ENCODE measurements at regions not wholly inside any gene's neighbourhood (a gene's known extent, or its start where the extent isn't known, plus 50 kb on each side); places are given as distances from the start of the nearest gene placed in this dataset.
"Not testable (repeated sequence)": the region's sequence is repeated elsewhere in the genome, so short reads cannot be mapped to it uniquely, and the experiment has no call there.

- DNase-seq (ENCODE audit: low read depth): no peak
- TF ChIP-seq CTCF (IDR thresholded peaks at IDR 0.05; ENCODE audit: control insufficient read depth, extremely low read depth, insufficient read depth): no peak
- no peak overlapping the region for H3K4me3 ChIP-seq (ENCODE audit: low read depth, low read length)
Observed at GRCh38 chr3:15933439-15934139, 135.8 kb upstream of the ANKRD28 start.

GRCh38 chr3:15934389-15935195, 136.8 kb upstream of the ANKRD28 start:
- no peak for TF ChIP-seq CTCF (IDR thresholded peaks at IDR 0.05; ENCODE audit: control insufficient read depth, extremely low read depth, insufficient read depth)
- no peak for DNase-seq (ENCODE audit: low read depth)
- no peak overlapping the region for H3K4me3 ChIP-seq (ENCODE audit: low read depth, low read length)

- H3K4me3 ChIP-seq (ENCODE audit: low read depth, low read length): no peak overlapping the region
- DNase-seq (ENCODE audit: low read depth): no peak
- TF ChIP-seq CTCF (IDR thresholded peaks at IDR 0.05; ENCODE audit: control insufficient read depth, extremely low read depth, insufficient read depth): no peak
Observed at GRCh38 chr3:15936312-15936711, 138.5 kb upstream of the ANKRD28 start.

- no peak for TF ChIP-seq CTCF (IDR thresholded peaks at IDR 0.05; ENCODE audit: control insufficient read depth, extremely low read depth, insufficient read depth)
- DNase-seq (ENCODE audit: low read depth): no peak
- no peak overlapping the region for H3K4me3 ChIP-seq (ENCODE audit: low read depth, low read length)
Observed at GRCh38 chr3:15940641-15941040, 142.9 kb upstream of the ANKRD28 start.

- not testable (repeated sequence) for DNase-seq (ENCODE audit: low read depth); H3K4me3 ChIP-seq (ENCODE audit: low read depth, low read length)
Observed at GRCh38 chr3:15941457-15941856, 143.7 kb upstream of the ANKRD28 start.

GRCh38 chr3:15941958-15942357, 144.2 kb upstream of the ANKRD28 start:
- DNase-seq (ENCODE audit: low read depth): no peak
- no peak overlapping the region for H3K4me3 ChIP-seq (ENCODE audit: low read depth, low read length)
- no peak for TF ChIP-seq CTCF (IDR thresholded peaks at IDR 0.05; ENCODE audit: control insufficient read depth, extremely low read depth, insufficient read depth)

- no peak overlapping the region for H3K4me3 ChIP-seq (ENCODE audit: low read depth, low read length)
- no peak for TF ChIP-seq CTCF (IDR thresholded peaks at IDR 0.05; ENCODE audit: control insufficient read depth, extremely low read depth, insufficient read depth)
- no peak for DNase-seq (ENCODE audit: low read depth)
Observed at GRCh38 chr3:15942462-15942861, 144.7 kb upstream of the ANKRD28 start.

Data from LNCaP clone FGC (cell line).